HG03460 (cell line): ENCODE measurements at regions not wholly inside any gene's neighbourhood (a gene's known extent, or its start where the extent isn't known, plus 50 kb on each side); places are given as distances from the start of the nearest gene placed in this dataset.
"Not testable (repeated sequence)": the region's sequence is repeated elsewhere in the genome, so short reads cannot be mapped to it uniquely, and the experiment has no call there.

Experiments
- ATAC-seq: cut with Tn5 transposase; IDR thresholded peaks from one replicate; pipeline ENCODE4 v1.9.1; 2021; ENCODE audit not compliant: unreplicated experiment

- ATAC-seq = no peak
These were observed 783.2 kb downstream of the DHX35 start for GRCh38 chr20:39745380-39745779.

- no peak for ATAC-seq
These were observed 776.5 kb downstream of the DHX35 start for GRCh38 chr20:39738651-39739050.

- ATAC-seq = no peak
These were observed 774.5 kb downstream of the DHX35 start for GRCh38 chr20:39736434-39737327.

- ATAC-seq = not testable (repeated sequence)
These were observed 763.4 kb downstream of the DHX35 start for GRCh38 chr20:39725513-39725912.

- ATAC-seq = no peak
These were observed 757.1 kb downstream of the DHX35 start for GRCh38 chr20:39719293-39719692.

- no peak for ATAC-seq
These were observed 755.8 kb downstream of the DHX35 start for GRCh38 chr20:39717936-39718335.

- no peak for ATAC-seq
These were observed 754.7 kb downstream of the DHX35 start for GRCh38 chr20:39716796-39717341.

- ATAC-seq = no peak
These were observed 751.1 kb downstream of the DHX35 start for GRCh38 chr20:39713076-39713840.

GRCh38 chr20:39706184-39706663 is 744.1 kb downstream of the DHX35 start:
- ATAC-seq = no peak

- no peak for ATAC-seq
These were observed 742.9 kb downstream of the DHX35 start for GRCh38 chr20:39705032-39705431.

GRCh38 chr20:39703357-39703756 is 741.2 kb downstream of the DHX35 start:
- ATAC-seq = not testable (repeated sequence)

GRCh38 chr20:39702701-39703349 is 740.7 kb downstream of the DHX35 start:
- no peak for ATAC-seq

GRCh38 chr20:39700528-39700927 is 738.4 kb downstream of the DHX35 start:
- ATAC-seq = no peak

- ATAC-seq = no peak
These were observed 737.1 kb downstream of the DHX35 start for GRCh38 chr20:39699166-39699725.

- no peak for ATAC-seq
These were observed 736.6 kb downstream of the DHX35 start for GRCh38 chr20:39698752-39699151.

- ATAC-seq = no peak
These were observed 729.2 kb downstream of the DHX35 start for GRCh38 chr20:39691151-39691862.

- ATAC-seq = no peak
These were observed 714.8 kb downstream of the DHX35 start for GRCh38 chr20:39676857-39677391.

GRCh38 chr20:39676241-39676640 is 714.1 kb downstream of the DHX35 start:
- ATAC-seq = no peak

GRCh38 chr20:39674842-39675241 is 712.7 kb downstream of the DHX35 start:
- ATAC-seq = no peak

GRCh38 chr20:39670988-39671387 is 708.8 kb downstream of the DHX35 start:
- no peak for ATAC-seq
